GM21360 (cell line): ENCODE measurements at regions not wholly inside any gene's neighbourhood (a gene's known extent, or its start where the extent isn't known, plus 50 kb on each side); places are given as distances from the start of the nearest gene placed in this dataset.

Experiments
- ATAC-seq: cut with Tn5 transposase; IDR thresholded peaks from one replicate; pipeline ENCODE4 v1.9.1; 2021; ENCODE audit warnings: mild to moderate bottlenecking, moderate library complexity; ENCODE audit not compliant: unreplicated experiment

- ATAC-seq: no peak
These were observed 1322.2 kb downstream of the PCDH9 start for GRCh38 chr13:65907666-65908525.

GRCh38 chr13:65901723-65902122 is 1328.4 kb downstream of the PCDH9 start:
- ATAC-seq: no peak

- no peak for ATAC-seq
These were observed 1336.1 kb downstream of the PCDH9 start for GRCh38 chr13:65894049-65894448.

DNA sequence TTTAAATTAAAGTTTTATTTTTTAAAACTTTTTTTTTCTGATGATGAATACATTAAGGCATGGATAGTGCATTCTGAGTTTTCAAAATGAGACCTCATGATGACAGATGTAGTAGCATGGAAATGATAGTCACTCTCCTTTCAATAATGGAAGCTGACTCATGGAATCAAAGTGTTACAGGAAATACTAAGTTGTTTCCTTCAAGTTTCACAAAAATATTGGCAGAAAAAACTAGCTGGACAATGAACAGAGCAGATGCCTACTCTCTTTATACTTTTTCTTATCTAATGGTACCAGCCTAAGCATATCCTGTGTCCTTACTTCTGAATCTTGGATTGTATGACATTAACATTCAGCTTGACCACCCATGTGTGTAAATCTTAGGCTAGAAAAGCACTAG is 1337.3 kb downstream of the PCDH9 start:
- ATAC-seq: no peak

GRCh38 chr13:65889368-65889767 is 1340.8 kb downstream of the PCDH9 start:
- no peak for ATAC-seq

DNA sequence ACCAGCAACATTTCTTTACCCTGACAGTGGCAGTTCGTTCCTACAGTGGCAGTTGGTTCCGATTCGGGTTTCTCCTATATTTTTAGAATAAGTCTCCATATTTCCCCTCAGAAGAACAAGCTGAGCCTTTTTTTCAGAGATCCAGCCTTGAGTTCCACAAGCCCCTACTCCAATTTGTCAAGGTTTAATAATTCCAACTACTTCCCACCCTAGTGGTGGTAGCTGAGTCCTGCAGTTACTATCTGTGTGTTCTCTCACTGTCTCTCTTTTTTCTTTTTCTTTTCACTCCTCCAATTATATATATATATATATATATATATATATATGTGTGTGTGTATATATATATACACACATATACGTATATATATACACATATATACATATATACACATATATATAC is 1347.3 kb downstream of the PCDH9 start:
- no peak for ATAC-seq

GRCh38 chr13:65881561-65882155 is 1348.5 kb downstream of the PCDH9 start:
- no peak for ATAC-seq

DNA sequence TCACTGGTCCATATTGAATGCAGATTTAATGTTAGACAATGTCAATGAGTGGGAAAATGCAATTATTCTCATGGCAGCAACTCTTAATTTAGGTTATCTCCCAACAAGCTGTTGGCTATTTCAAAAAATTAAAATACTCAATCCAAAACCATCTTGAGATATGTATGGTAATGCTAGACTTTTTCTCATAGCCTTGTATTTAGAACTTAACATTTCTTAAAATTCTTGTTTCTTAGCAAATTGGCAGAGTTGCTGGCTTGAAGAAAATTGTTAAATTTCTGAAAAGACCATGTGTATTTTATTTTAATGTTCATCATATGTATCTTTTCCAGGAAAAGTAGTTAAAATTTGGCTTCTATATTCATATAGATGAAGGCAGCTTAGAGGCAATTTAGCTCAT is 1355.1 kb downstream of the PCDH9 start:
- ATAC-seq: no peak

- ATAC-seq: no peak
These were observed 1357.7 kb downstream of the PCDH9 start for GRCh38 chr13:65872448-65872847.

DNA sequence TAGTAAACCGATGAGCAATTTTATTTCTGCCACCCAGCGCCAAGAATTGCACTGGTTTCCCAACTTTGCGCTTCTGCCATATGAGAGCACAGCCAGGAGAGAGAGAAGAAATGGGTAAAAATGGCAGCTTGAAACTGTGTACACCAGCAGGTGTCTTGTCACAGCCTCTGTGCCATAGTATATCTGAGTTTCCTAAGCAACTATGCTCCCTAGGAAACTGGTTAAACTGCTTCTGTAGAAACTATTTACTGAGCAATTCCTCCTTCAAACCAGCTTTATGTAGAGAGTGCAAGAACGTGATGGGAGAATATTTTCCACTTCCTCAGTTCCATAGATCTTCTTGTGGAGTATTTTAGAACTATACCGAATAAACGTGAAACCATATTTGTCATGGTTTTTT is 1361.3 kb downstream of the PCDH9 start:
- no peak for ATAC-seq

- no peak for ATAC-seq
These were observed 1362.0 kb downstream of the PCDH9 start for GRCh38 chr13:65868099-65868498.

DNA sequence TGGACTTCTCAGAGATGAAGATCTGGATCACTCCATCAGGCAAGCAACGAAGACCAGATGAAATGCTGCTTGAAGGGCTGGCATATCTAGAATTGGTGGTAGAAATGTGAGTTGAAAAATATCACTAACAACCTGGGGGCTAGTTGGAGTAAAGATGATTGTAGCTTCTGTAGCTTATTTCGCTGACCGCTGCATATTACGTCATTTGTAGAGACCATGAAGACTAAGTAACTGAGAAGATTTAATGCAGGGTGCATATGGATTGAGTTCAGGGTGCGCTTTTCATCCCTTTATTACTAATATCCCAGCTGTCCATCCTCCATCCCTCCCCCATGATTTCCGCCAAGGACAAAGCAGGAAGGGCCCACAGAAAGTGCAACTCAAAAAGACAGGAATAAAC is 1364.0 kb downstream of the PCDH9 start:
- no peak for ATAC-seq

- no peak for ATAC-seq
These were observed 1364.9 kb downstream of the PCDH9 start for GRCh38 chr13:65865206-65865605.

DNA sequence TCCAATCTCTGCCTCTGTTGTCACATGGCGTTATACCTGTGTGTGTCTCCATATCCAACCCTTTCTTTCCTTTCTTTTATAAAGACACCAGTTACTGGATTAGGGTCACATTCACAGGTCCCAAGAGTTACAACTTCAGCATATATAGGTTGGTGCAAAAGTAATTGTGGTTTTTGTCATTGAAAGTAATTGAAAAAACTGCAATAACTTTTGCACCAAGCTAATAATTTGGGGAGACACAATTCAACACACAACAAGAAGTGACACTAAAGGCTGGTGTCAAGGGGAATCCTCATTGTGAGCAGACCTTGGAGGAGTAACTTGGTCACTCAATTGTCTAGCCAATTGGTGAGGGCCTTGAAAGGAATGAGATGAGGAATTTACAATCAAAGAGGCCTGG is 1366.1 kb downstream of the PCDH9 start:
- no peak for ATAC-seq

DNA sequence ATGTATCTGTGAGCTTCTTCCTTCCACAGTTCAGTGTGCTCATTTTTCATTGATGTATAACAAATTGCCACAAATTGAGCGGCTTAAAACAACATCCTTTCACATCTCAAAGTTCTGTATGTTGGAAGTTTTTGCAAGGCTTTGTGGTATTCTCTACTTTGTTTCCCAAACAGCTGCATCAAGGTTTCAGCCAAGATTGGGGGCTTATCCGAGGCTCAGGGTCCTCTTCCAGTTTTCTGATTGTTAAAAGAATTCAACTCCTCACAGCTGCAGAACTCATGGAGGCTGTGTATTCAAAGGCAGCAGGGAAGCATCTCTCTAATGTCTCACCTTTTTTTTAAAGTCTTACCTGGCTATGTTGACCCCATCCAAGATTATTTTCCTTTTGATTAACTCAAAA is 1369.8 kb downstream of the PCDH9 start:
- no peak for ATAC-seq

DNA sequence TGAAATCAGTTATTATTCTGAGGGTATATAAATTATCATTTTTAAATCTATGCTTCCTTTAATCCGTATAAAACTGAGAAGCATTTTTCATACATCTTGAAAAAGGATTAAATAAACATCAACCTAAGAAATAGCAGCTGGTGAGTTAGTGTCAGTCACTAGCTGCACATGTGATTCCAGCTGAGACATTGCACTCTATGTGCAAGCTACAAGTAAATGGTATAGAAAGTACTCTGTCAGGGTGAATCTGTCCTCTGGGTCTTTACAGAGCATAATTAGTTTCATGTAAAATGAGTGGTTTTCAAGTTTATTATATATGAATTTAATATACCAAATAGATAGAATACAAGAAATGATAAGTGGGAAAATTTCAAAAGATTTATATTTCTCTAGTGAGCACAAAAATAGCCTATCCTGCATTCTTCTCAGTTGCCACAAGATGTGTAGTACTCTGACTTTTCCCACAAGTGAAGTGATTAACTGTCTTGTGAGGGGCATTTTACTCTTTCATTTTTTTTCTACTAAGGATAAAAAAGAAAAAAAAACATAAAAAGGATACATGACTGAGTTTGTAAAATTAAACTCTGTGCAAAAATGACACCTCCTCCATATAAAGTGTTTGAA is 1372.1 kb downstream of the PCDH9 start:
- ATAC-seq: no peak

GRCh38 chr13:65856431-65856830 is 1373.7 kb downstream of the PCDH9 start:
- no peak for ATAC-seq

DNA sequence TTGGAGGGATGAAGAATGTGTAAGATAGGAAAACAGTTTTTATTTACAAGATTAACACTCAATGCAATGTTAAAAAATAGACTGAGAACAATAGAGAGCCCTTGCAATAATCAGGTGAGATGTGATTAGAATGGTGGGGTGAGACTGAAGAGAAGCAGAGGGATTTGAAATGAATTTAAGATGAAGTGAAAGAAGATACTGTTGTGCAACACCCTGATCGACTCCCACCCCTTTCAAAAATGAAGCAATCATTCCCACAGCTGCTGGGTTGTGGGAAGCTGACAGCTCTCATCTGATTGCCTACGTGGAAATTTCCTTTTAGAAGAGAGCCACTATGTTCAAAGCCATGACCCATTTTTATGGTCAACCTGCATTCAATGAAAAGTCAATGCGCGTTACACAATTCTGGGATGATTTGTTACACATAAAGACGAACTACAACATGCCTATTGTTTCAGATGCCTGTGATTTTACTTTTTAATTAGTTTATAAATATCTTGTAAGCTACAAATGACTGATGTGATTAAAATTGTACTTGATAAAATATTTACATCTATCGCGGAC is 1374.8 kb downstream of the PCDH9 start:
- no peak for ATAC-seq

- no peak for ATAC-seq
These were observed 1375.7 kb downstream of the PCDH9 start for GRCh38 chr13:65854431-65854830.

DNA sequence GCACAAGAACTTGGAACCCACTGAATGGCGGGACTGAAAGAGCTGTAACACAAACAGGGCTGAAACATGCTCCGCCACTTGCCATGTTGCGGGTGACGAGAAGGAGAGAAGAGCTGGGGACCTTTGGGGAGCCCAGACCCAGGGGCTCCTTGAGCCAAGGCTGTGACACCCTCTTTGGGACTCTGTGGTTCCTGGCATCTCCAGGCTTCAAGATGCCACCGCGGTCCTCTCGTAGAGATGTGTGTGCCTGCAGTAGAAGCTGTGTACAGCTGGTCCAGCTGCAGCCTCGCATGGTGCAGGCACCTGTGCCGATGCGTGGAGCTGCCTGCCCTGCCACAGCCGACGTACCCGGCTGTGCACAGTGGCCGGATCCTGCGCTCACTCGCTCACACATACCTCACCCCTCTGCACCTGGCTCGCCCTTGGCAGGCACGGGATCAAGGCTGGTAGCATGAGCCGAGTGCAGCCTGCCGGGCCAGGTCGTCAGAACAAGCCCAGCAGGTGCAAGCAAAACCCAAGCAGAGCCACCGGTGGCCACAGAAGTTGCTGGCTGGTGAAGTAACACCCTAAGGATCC is 1385.8 kb downstream of the PCDH9 start:
- no peak for ATAC-seq

- no peak for ATAC-seq
These were observed 1386.8 kb downstream of the PCDH9 start for GRCh38 chr13:65843314-65843731.
